Suprapubic skin (tissue), 4 donors: ENCODE measurements at regions not wholly inside any gene's neighbourhood (a gene's known extent, or its start where the extent isn't known, plus 50 kb on each side); places are given as distances from the start of the nearest gene placed in this dataset.

ENCODE experiments used
- CTCF ChIP-seq, 2 donors: fragments of 200-600 bp in 1 of 2; fragments of 450-650 bp in 1 of 2; sonication (generic) in 1 of 2; IDR thresholded peaks; one replicate each; pipeline ENCODE4 v1.5.1; 2016 to 2019; ENCODE audit warnings: antibody characterized with exemption in 2 of 2, mild to moderate bottlenecking in 1 of 2, moderate library complexity in 1 of 2
- POLR2A ChIP-seq, 2 donors: fragments of 450-650 bp; IDR thresholded peaks; one replicate each; pipeline ENCODE4 v1.6.1; 2017; ENCODE audit warnings: antibody characterized with exemption in 2 of 2, mild to moderate bottlenecking in 2 of 2, moderate library complexity in 2 of 2
- POLR2AphosphoS5 ChIP-seq, 3 donors: sonication (generic); formaldehyde crosslinking; IDR thresholded peaks; one replicate each; pipeline ENCODE4 v1.6.1; 2017; ENCODE audit warnings: antibody characterized with exemption in 3 of 3

DNA sequence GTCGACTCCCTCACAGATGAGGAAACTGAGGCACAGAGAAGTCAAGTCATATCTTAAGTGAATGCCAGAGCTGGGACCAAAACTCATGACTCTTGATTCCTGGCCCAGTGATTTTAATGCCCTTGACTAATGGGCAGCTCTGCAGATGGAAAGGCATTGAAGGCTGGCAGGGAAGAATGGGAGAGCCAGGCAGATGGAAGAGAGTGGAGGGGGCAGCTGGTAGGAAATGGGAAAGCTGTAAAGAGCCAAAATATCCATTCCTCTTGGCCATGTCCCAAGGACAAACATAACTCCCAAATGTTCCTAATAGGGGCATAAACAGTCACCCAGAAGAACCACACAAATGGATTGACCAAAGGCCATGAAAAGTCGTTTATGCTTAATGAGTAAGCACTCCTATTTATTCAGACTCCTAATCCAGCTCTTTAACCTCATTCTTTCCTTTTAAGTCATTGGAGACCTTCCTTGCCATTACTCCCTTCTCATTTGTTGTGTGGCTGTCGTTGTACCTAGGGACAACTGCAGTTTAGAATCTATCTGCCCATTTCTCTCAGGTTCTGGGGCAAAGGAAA, 330.5 kb upstream of the ROPN1 start:
- no peak for TF ChIP-seq CTCF (IDR thresholded peaks at IDR 0.05)
- TF ChIP-seq POLR2AphosphoS5 (IDR thresholded peaks at IDR 0.05): no peak
- TF ChIP-seq POLR2A (IDR thresholded peaks at IDR 0.05): no peak
